Jurkat, Clone E6-1 (cell line): ENCODE measurements at regions not wholly inside any gene's neighbourhood (a gene's known extent, or its start where the extent isn't known, plus 50 kb on each side); places are given as distances from the start of the nearest gene placed in this dataset.

Experiments used
- DNase-seq: peaks from one replicate; pipeline ENCODE4 v3.0.0-alpha.2; 2011; ENCODE audit warnings: low read depth, low spot score
- H3K4me3 ChIP-seq: 2 replicates; pipeline ENCODE4 v1.5.1; 2011; ENCODE audit warnings: mild to moderate bottlenecking, low read length, control low read depth, moderate library complexity

- no peak for DNase-seq
- no peak overlapping the region for H3K4me3 ChIP-seq
These were observed 330.0 kb upstream of the POU3F3 start for GRCh38 chr2:104523921-104524320.

- no peak overlapping the region for H3K4me3 ChIP-seq
- no peak for DNase-seq
These were observed 325.8 kb upstream of the POU3F3 start for GRCh38 chr2:104528101-104528500.

DNA sequence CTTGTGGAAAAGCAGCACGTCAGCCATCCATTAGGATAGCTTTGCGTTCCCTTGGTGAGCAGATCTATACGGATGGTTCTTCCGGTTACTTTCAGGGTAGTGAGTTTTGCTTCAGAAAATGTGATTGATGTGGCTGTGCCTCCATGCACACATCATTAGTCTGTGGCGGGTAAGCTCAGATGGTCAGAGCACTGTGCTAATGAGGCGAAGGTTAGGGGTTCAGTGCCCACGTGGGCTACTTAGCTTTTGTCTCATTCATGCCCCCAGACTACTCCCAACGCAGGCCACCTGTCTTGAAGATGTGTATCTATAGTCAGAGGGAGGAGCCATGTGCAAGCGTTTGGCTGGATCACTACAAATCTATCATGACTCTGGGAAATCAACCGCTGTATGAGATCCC, 322.8 kb upstream of the POU3F3 start:
- no peak overlapping the region for H3K4me3 ChIP-seq
- DNase-seq: no peak

- no peak for DNase-seq
- no peak overlapping the region for H3K4me3 ChIP-seq
These were observed 316.8 kb upstream of the POU3F3 start for GRCh38 chr2:104537116-104537515.

DNA sequence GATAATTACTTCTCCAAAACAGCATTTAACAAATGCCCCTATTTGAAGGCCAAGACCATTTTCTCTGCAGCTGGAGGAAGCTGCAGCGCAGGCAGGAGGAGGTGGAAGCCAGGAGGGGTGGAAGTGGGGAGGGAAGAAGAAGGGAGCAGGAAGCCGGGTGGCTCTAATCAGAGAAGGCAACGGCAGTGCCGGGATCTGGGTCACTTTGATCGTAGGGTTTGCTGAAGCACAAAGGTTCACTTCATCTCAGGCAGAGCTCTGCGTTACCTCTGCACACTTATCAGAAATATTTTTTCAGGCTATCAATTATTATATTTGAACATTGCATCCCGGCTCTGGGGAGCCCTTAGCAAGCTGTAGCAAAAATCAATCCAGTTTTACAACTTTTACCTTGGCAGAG, 315.8 kb upstream of the POU3F3 start:
- no peak overlapping the region for H3K4me3 ChIP-seq
- no peak for DNase-seq

DNA sequence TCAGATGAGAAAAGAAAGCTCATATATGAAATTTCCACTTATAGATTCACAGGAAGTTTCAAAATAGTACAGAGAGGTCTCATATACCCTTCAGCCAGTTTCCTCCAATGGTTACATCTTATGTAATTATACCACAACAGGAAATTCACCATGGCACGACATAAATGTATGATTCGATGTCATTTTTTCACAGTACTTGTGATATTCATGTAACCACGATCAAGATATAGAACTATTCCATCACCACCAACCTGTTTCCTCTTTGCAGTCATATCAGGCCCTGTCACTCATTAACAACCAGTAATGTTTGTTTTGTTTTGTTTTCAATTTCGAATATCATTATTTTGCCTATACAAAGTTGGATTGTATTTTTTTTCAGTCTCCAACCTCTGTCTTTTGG, 314.3 kb upstream of the POU3F3 start:
- DNase-seq: no peak
- no peak overlapping the region for H3K4me3 ChIP-seq

DNA sequence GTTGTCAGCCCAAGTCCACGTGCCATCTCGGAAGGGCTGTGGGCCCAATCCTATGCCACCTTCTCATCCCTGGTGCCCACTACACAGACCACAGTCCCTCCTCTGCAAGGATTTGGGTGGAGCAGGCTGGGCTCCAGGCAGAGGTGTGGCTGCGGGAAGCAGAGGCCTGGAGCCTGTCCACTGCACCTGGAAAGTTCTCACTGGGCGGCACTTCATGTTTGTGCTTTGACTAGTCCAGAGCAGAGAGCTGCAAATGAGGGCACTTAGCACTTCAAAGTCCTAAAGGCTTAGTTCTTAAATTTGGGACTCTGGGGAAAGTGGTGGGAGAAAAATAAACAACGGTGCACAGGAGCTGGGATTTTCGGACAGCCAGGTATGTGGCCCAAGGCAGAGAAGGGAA, 308.9 kb upstream of the POU3F3 start:
- DNase-seq: no peak
- no peak overlapping the region for H3K4me3 ChIP-seq

GRCh38 chr2:104546537-104546936, 307.4 kb upstream of the POU3F3 start:
- H3K4me3 ChIP-seq: no peak overlapping the region
- no peak for DNase-seq

DNA sequence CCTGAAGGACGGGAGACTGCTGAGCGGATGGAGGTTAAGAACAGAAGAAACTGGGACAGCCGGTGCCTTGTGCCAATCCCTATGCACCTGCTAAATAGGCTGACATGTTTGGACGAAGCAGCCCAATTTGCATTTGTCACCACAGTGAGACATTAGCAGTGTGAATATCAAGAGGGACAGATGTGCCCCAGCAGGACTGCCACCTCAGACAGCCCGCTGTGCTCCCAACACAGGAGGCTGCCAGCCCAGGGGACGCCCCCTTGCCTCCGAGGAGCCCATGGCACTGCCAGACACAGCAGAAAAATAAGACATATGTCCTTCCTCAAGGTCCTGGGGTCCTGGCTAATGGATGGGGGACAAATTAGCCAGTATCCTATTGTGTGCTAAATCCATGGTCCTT, 306.7 kb upstream of the POU3F3 start:
- no peak overlapping the region for H3K4me3 ChIP-seq
- DNase-seq: no peak

GRCh38 chr2:104561251-104561650, 292.7 kb upstream of the POU3F3 start:
- DNase-seq: no peak

GRCh38 chr2:104562537-104562936, 291.4 kb upstream of the POU3F3 start:
- no peak overlapping the region for H3K4me3 ChIP-seq
- peak; percentile 2 for DNase-seq

More at GRCh38 chr2:104561251-104561650, 292.7 kb upstream of the POU3F3 start:
- no peak overlapping the region for H3K4me3 ChIP-seq

GRCh38 chr2:104563398-104563996, 290.4 kb upstream of the POU3F3 start:
- DNase-seq: no peak
- H3K4me3 ChIP-seq: no peak overlapping the region

DNA sequence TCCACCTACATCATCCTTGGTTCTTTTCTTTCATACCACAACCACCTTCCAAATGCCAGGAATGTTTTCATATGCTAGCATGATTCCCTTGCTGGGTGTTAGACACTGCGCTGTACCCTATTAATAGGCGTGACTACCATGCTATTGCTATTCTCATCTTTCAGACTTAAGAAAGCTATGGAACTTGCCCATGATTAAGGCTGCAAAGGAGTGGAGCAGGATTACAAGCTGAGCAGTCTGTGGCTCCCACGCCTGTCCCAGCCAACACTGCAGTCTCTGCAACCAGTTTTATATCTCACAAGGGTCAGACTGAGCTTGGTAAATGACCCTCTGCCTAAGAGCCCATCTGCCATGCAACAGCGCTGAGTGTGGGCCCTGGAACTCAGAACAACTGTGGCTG, 285.7 kb upstream of the POU3F3 start:
- no peak overlapping the region for H3K4me3 ChIP-seq
- no peak for DNase-seq

DNA sequence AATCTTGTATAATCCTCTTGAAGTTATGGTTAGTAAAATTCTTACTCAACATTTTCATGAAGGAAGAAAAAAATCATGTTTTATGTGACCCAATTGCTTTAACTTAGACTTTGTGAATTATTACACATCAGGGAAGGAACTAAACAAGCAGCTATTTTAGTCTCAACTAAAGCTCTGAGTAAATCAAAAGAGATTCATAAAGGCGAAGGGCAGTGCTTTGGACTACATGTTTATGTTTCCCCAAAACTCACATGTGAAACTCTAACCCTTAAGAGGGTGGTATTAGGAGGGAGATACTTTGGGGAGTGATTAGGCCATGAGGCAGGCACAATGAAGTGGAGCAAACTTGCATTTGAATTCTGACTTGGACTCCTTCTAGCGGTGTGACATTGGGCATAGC, 283.7 kb upstream of the POU3F3 start:
- DNase-seq: no peak
- no peak overlapping the region for H3K4me3 ChIP-seq

- H3K4me3 ChIP-seq: no peak overlapping the region
- DNase-seq: no peak
These were observed 281.1 kb upstream of the POU3F3 start for GRCh38 chr2:104572834-104573233.

GRCh38 chr2:104574367-104574766, 279.5 kb upstream of the POU3F3 start:
- no peak for DNase-seq
- no peak overlapping the region for H3K4me3 ChIP-seq

- DNase-seq: no peak
- no peak overlapping the region for H3K4me3 ChIP-seq
These were observed 276.8 kb upstream of the POU3F3 start for GRCh38 chr2:104577143-104577542.

- no peak for DNase-seq
- H3K4me3 ChIP-seq: no peak overlapping the region
These were observed 271.4 kb upstream of the POU3F3 start for GRCh38 chr2:104582471-104582870.

DNA sequence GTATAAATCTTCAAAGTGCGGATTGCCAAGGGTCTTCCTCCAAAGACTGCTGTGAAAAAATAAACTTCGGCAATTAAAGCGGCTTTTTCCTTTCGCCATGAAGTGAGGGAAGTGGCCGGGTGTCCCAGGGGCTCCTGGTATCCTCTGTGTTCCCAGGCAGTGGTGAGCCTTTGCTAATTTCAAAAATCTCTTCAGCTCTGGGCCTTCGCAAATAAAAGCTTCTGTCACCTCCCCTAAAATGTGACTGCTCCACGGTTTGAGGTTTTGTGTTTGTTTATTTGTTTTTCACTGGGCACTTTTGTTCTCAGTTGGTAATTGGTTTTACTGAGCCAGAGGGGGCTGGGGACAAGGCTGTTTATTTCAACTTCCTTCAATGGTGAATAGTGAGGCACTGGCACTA, 270.1 kb upstream of the POU3F3 start:
- no peak for DNase-seq
- H3K4me3 ChIP-seq: no peak overlapping the region

DNA sequence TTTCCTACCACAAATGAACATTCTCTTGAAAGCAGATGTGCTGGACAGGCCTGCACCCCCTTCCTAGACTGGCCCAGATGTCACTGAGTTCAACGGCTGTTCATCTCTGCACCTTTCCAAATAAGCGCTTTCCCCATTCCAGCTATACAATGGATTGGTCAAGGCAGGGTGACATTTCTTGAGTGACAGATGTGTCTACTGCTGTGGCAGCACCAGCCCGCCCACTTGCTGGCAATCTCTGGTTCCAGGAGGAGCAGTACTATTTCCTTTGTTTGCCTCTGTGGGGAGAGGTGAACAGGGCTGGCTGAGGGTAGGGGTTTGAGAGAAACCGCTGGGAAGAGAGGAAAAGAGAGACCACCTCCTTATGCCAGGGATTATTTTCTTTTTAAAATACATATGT, 269.5 kb upstream of the POU3F3 start:
- DNase-seq: no peak
- no peak overlapping the region for H3K4me3 ChIP-seq

- DNase-seq: no peak
- H3K4me3 ChIP-seq: no peak overlapping the region
These were observed 258.3 kb upstream of the POU3F3 start for GRCh38 chr2:104595576-104595975.

DNA sequence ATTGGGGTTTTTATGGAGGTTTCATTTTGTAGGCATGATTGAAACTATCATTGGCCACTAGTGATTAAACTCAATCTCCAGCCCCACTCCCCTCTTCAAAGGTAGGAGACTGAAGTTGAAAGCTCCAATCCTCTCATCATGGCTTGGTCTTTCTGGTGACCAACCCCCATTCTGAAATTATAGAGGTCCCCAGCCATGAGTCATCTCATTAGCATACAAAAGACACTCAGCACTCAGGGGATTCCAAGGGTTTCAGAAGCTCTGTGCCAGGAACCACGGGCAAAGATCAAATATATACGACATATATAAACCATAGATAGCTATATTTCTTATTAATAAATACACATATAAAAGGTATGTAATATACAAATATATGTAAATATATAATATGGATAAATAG, 256.0 kb upstream of the POU3F3 start:
- no peak for DNase-seq
- no peak overlapping the region for H3K4me3 ChIP-seq
